ENCODE measurements at regions not wholly inside any gene's neighbourhood (a gene's known extent, or its start where the extent isn't known, plus 50 kb on each side); places are given as distances from the start of the nearest gene placed in this dataset.

GRCh38 chr5:15338546-15338945 is 161.4 kb upstream of the FBXL7 start:
- no peak for TF ChIP-seq RAD21 (IDR thresholded peaks at IDR 0.05; ENCODE audit: low read length)
- no peak for TF ChIP-seq CTCF (conservative IDR thresholded peaks at IDR 0.05; ENCODE audit: low read depth, low read length)
- TF ChIP-seq BHLHE40 (IDR thresholded peaks at IDR 0.05; ENCODE audit: low read depth, low read length): no peak
- TF ChIP-seq RFX5 (IDR thresholded peaks at IDR 0.05; ENCODE audit: low read depth, low read length): no peak
- no peak for TF ChIP-seq POLR2A (IDR thresholded peaks at IDR 0.05; ENCODE audit: low read depth, low read length)
- TF ChIP-seq MAFK (IDR thresholded peaks at IDR 0.05; ENCODE audit: low read depth, low read length): no peak
- TF ChIP-seq SMC3 (IDR thresholded peaks at IDR 0.05; ENCODE audit: low read depth, low read length): no peak
- TF ChIP-seq USF2 (IDR thresholded peaks at IDR 0.05; ENCODE audit: low read depth, low read length): no peak
- TF ChIP-seq ELK1 (IDR thresholded peaks at IDR 0.05; ENCODE audit: borderline replicate concordance, low read depth, low read length): no peak
- no peak for TF ChIP-seq MAZ (IDR thresholded peaks at IDR 0.05; ENCODE audit: borderline replicate concordance, low read depth, low read length)
- TF ChIP-seq MXI1 (IDR thresholded peaks at IDR 0.05; ENCODE audit: borderline replicate concordance, low read depth, low read length): no peak
- no peak for TF ChIP-seq CEBPB (IDR thresholded peaks at IDR 0.05; ENCODE audit: low read depth, low read length)
- no peak for TF ChIP-seq NFE2L2 (IDR thresholded peaks at IDR 0.05; ENCODE audit: low read depth, low read length)

Measured in IMR-90 (cell line).